H1 (cell line): ENCODE measurements at regions not wholly inside any gene's neighbourhood (a gene's known extent, or its start where the extent isn't known, plus 50 kb on each side); places are given as distances from the start of the nearest gene placed in this dataset.

ENCODE experiments used
- BRCA1 ChIP-seq: IDR thresholded peaks from 2 replicates; pipeline ENCODE4 v1.6.1; 2012; ENCODE audit warnings: low read depth, low read length, improper control_type of control experiment
- EP300 ChIP-seq, 2 experiments: IDR thresholded peaks; 1 replicate in 1 of 2; 2 replicates in 1 of 2; pipeline ENCODE4 v1.6.1; 2011 to 2012; ENCODE audit warnings: low read depth in 2 of 2, low read length in 2 of 2, mild to moderate bottlenecking in 2 of 2, borderline replicate concordance in 1 of 2, inconsistent platforms in 1 of 2, moderate library complexity in 1 of 2
- EZH2 ChIP-seq: fragments of 200-600 bp; sonication (generic); IDR thresholded peaks from 2 replicates; pipeline ENCODE4 v1.7.1; 2012; ENCODE audit warnings: low read depth, mild to moderate bottlenecking, moderate library complexity, low read length, inconsistent platforms; ENCODE audit not compliant: severe bottlenecking
- FOSL1 ChIP-seq: IDR thresholded peaks from 2 replicates; pipeline ENCODE4 v1.6.1; 2011; ENCODE audit warnings: mild to moderate bottlenecking, low read depth, low read length, moderate library complexity; ENCODE audit not compliant: insufficient read depth
- JUN ChIP-seq: IDR thresholded peaks from 2 replicates; pipeline ENCODE4 v1.6.1; 2011; ENCODE audit warnings: low read depth, mild to moderate bottlenecking, improper control_type of control experiment, low read length
- NANOG ChIP-seq: IDR thresholded peaks from 2 replicates; pipeline ENCODE4 v1.6.1; 2011; ENCODE audit warnings: low read length, low read depth, mild to moderate bottlenecking, inconsistent platforms; ENCODE audit not compliant: insufficient read depth, poor library complexity, severe bottlenecking
- NRF1 ChIP-seq: IDR thresholded peaks from 2 replicates; pipeline ENCODE4 v1.6.1; 2011; ENCODE audit warnings: mild to moderate bottlenecking, low read depth, low read length, improper control_type of control experiment
- POLR2A ChIP-seq, 2 experiments: IDR thresholded peaks; 1 replicate in 1 of 2; 2 replicates in 1 of 2; pipeline ENCODE4 v1.6.1; 2011; ENCODE audit warnings: low read depth in 2 of 2, low read length in 2 of 2, mild to moderate bottlenecking in 2 of 2; ENCODE audit errors: control extremely low read depth in 1 of 2
- POLR2AphosphoS5 ChIP-seq: IDR thresholded peaks from 2 replicates; pipeline ENCODE4 v1.6.1; 2011; ENCODE audit warnings: low read depth, low read length
- YY1 ChIP-seq: IDR thresholded peaks from 2 replicates; pipeline ENCODE4 v1.6.1; 2011; ENCODE audit warnings: low read depth, mild to moderate bottlenecking, low read length
- ZNF274 ChIP-seq: IDR thresholded peaks from 2 replicates; pipeline ENCODE4 v1.7.0; 2012; ENCODE audit warnings: low read length, borderline replicate concordance; ENCODE audit errors: extremely low read depth
- TF ChIP-seq, protein P1 (sequence below), 3 experiments: IDR thresholded peaks; 1 replicate in 2 of 3; 2 replicates in 1 of 3; pipeline versions ENCODE4 v1.5.1 to v1.6.1; 2011; ENCODE audit warnings: low read length in 3 of 3, mild to moderate bottlenecking in 3 of 3, inconsistent platforms in 2 of 3, low read depth in 1 of 3, moderate library complexity in 1 of 3; ENCODE audit not compliant: insufficient read depth in 1 of 3; ENCODE audit errors: control extremely low read depth in 1 of 3

DNA sequence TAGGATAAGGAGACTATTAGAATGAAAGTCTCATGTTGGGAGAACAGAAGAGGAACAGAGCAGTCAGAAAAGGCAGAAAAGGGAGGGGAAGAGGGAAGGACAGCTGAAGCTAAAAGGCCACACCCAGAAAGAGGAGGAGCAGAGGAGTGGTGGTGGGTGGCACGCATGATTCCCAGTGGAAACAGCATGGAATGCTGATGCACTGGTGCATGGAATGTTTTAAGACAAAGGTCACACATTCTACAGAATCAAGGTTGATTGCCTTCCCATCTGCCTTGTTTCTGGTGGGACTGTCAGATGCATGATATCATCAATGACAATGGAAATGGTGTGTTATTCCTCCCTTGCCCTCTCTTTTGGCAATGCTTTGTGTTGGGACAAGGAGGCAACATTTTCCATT is 285.4 kb upstream of the MKI67 start:
- TF ChIP-seq, protein P1, sequence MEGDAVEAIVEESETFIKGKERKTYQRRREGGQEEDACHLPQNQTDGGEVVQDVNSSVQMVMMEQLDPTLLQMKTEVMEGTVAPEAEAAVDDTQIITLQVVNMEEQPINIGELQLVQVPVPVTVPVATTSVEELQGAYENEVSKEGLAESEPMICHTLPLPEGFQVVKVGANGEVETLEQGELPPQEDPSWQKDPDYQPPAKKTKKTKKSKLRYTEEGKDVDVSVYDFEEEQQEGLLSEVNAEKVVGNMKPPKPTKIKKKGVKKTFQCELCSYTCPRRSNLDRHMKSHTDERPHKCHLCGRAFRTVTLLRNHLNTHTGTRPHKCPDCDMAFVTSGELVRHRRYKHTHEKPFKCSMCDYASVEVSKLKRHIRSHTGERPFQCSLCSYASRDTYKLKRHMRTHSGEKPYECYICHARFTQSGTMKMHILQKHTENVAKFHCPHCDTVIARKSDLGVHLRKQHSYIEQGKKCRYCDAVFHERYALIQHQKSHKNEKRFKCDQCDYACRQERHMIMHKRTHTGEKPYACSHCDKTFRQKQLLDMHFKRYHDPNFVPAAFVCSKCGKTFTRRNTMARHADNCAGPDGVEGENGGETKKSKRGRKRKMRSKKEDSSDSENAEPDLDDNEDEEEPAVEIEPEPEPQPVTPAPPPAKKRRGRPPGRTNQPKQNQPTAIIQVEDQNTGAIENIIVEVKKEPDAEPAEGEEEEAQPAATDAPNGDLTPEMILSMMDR (IDR thresholded peaks at IDR 0.05; ENCODE audit: control extremely low read depth in 1 of 3, insufficient read depth in 1 of 3, low read depth in 1 of 3, low read length in 3 of 3): no peak
- no peak for TF ChIP-seq POLR2A (IDR thresholded peaks at IDR 0.05; ENCODE audit: control extremely low read depth in 1 of 2, low read depth in 2 of 2, low read length in 2 of 2)
- no peak for TF ChIP-seq NANOG
- no peak for TF ChIP-seq JUN
- no peak for TF ChIP-seq EZH2
- TF ChIP-seq POLR2AphosphoS5: no peak
- TF ChIP-seq EP300 (IDR thresholded peaks at IDR 0.05; ENCODE audit: borderline replicate concordance in 1 of 2, low read depth in 2 of 2, low read length in 2 of 2): no peak
- no peak for TF ChIP-seq BRCA1
- TF ChIP-seq NRF1: no peak
- no peak for TF ChIP-seq YY1
- no peak for TF ChIP-seq FOSL1
- no peak for TF ChIP-seq ZNF274
